NCI-H1436 treated with DMSO at 0.1 percent for 48 hours (cell line): ENCODE measurements at regions not wholly inside any gene's neighbourhood (a gene's known extent, or its start where the extent isn't known, plus 50 kb on each side); places are given as distances from the start of the nearest gene placed in this dataset.

Source experiments
- DNase-seq: peaks from one replicate; lab custom pipeline; 2025; lab: John Stamatoyannopoulos, UW

- DNase-seq = no peak
Measured at GRCh38 chr12:116381744-116382685, 104.5 kb upstream of the MED13L start.

GRCh38 chr12:116382686-116383530 is 105.4 kb upstream of the MED13L start:
- DNase-seq = no peak

- no peak for DNase-seq
Measured at GRCh38 chr12:116384175-116384574, 106.7 kb upstream of the MED13L start.

GRCh38 chr12:116384691-116385485 is 107.4 kb upstream of the MED13L start:
- DNase-seq = no peak

- DNase-seq = no peak
Measured at GRCh38 chr12:116385486-116386217, 108.2 kb upstream of the MED13L start.

DNA sequence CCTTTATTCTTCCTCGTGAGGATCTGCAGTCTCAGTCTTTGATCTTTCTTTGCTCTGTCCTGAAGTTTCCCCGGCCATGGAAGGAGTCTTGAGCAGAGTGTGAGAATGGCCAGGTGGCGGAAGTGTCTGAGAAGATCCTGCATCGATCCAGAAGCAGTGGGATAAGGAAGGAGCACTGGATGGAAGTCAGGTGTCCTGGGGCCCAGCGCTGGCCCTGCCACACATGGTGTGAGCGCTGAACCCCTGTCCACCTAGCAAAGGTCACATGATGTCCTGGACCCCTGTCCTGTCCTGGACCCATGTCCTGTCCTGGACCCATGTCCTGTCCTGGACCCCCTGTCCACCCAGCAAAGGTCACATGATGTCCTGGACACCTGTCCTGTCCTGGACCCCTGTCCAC is 111.8 kb upstream of the MED13L start:
- no peak for DNase-seq

DNA sequence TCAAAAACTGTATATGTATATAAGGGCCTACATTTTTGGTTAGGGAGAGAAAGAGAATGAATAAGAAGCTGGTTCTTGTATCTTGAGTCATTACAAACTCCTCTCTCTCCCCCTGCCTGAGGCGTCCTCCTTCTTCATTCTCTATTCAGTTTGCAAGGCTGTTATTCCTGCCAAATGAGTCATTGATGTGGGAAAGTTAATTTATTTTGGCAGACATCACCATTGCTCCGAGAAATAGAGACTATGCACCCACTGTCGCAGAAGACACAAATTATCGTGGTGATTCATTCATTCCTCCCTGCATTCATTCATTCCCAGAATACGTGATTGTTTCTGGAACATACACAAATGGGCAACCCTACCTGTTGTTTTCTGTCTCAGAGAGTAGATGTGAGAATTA is 112.5 kb upstream of the MED13L start:
- no peak for DNase-seq

- no peak for DNase-seq
Measured at GRCh38 chr12:116390401-116391335, 113.2 kb upstream of the MED13L start.

DNA sequence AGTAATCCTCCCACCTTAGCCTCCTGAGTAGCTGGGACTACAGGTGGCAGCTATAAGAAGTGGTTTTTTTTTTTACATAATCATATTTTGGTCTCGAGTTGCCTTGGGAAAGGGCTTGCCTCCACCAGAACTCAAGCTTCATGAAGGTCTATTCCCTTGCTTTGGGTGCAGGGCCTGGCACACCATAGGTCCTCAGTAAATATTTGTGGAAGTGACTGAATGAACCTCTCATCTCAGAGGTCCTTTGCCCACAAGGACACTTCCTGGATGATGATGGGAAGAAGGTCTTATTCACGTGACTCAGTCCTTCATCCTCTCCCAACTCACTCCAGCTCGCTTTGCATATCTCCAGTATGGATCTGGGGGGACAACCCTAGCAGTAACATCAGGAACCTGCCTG is 114.0 kb upstream of the MED13L start:
- DNase-seq = no peak

DNA sequence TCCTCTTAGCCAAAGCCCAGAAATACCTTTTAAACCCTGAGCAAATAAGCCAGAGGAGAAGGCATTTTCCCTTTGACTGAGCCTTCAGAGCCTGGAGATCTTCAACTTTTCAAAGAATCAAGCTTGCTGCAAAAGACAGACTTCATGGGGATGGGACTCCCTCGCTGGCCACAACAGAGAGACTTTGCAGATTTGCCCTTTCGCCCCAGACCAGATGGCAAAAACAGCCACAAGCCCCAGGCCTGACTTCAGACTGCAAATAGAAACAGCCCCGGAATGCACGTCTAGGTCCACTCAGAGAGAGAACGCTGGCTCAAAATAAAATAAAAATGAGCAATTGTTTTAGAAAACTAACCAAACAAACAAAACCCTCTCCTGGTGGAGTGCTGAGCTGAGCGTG is 114.6 kb upstream of the MED13L start:
- DNase-seq = no peak

DNA sequence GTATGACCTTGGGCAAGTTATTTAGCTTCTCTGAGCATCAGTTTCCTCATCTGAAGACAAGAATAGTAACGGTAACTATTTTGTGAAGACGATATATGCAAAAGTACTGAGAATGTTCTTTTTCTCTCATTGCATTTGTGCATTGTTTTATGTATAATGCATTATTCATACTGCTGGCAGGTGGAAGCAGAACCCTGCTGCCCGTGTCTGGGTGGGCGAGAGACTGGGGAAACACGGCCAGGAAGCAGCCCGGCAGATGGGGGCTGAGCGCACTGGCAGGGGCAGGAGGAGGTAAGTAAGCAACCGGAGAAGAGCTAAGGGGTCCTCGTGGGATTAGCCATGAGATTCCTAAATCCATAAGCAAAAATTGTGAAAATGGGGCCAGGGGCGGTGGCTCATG is 115.8 kb upstream of the MED13L start:
- DNase-seq = no peak

DNA sequence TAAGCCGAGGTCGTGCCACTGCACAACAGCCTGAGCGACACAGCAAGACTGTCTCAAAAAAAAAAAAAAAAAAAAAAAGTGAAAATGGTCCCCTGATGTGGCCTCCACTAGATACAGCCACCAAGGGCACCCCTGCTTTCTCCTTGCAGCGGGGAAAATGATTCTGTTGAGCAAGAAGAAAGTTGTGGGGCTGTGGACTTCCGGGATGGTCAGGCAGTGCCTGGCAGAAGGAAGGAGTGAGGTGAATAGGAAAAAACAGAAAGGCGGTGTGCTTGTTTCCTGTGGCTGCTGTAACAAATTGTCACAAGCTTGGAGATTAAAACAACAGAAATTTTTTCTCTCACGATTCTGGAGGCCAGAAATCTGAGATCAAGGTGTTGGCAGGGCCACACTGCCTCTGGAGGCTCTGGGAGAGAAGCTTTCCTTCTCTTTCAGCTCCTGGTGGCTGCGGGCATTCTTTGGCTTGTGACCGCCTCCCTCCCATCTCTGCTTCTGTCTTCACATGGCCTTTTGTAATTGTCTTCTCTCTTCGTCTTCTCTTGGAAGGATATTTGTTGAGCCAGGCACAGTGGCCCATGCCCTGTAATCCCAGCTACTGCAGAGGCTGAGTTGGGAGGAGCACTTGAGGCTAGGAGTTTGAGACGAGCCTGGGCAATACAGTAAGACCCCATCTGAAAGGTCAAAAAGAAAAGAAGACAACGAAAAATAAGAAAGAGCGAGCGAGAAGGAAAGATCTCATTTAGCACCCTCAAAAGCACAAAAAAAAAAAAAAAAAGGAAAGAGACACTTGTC is 116.6 kb upstream of the MED13L start:
- DNase-seq = no peak

DNA sequence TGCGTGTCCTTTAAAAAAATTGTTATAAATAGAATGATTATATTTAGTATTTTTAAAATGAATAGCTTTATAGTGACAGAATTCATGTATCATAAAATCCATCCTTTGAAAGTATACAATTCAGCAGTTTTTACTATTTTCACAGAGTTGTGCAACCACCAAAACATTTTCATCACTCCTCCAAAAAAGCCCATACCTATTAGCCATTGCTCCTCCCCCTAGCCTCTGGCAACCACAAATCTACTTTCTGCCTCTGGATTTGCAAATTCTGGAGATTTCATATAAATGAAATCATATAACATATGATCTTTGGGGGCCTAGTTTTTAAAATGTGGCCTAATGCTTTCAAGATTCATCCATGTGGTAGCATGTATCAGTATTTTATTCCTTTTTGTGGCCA is 117.9 kb upstream of the MED13L start:
- no peak for DNase-seq

GRCh38 chr12:116397148-116397547 is 119.7 kb upstream of the MED13L start:
- DNase-seq = no peak

DNA sequence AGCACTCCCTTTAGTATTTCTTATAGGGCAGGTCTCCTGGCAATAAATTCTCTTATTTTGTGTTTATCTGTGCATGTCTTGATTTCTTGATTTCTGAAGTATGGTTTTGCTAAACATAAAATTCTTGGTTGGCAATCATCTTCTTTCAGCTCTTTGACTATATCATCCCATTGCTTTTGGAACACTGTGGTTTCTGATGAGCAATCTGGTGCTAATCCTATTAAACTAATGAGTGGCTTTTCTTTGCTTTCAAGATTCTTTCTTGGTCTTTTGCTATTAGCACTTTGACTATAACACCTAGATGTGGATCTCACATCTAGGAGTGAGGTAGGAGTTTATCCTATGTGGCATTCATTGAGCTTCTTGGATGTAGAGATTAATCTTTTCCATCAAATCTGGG is 120.7 kb upstream of the MED13L start:
- DNase-seq = no peak

- DNase-seq = no peak
Measured at GRCh38 chr12:116399055-116399454, 121.6 kb upstream of the MED13L start.

DNA sequence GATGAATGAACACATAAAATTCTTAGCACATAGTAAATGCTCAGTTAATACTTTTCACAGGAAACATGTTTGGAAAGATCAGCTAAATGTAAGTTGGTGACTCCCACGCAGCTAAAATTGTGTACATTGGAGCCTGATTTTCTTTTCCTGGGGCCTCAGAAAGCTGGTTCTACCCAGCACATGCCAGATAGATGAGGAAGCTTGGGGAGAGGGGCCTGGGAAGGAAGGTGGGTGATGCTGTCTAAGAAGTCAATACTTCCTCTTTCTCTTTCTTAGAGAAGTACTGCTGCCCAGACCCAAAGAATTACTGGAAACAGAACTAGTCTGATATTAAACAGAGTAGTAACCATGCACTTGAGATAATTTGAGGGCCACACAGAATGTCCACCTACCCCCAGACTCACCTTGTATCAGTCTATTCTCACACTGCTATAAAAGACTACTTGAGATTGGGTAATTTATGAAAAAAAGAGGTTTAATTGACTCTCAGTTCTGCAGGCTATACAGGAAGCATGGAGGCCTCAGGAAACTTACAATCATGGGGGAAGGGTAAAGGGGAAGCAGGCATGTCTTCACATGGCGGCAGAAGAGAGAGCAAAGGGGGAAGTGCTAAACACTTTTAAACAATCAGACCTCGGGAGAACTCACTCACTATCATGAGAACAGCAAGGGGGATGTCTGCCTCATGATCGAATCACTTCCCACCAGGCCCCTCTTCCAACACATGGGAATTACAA is 123.3 kb upstream of the MED13L start:
- no peak for DNase-seq

DNA sequence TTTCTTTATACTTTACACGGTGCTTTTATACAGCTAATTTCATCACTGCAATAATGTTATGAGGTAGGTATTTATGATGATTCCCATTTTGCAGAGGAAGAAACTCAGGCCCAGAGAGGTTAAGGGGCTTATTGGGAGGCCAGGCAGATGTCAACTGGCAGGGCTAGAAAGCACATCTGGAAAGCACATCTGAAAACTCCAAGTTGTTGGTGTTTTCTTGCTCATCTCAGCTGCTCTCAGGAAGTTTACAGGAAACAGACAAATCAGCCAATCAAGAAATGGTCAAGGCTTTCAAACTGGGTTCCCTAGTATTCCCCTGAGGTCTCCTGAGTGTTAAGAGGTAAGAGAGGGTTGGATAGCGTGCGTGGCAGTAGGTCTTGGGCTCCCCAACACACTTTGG is 124.1 kb upstream of the MED13L start:
- no peak for DNase-seq
